Neuronal stem cell (in vitro differentiated cells): ENCODE measurements at regions not wholly inside any gene's neighbourhood (a gene's known extent, or its start where the extent isn't known, plus 50 kb on each side); places are given as distances from the start of the nearest gene placed in this dataset.

Source experiments
- DNase-seq: peaks from one replicate; pipeline ENCODE4 v3.0.0-alpha.2; 2013; ENCODE audit warnings: low spot score
- H2AFZ ChIP-seq: one replicate; pipeline ENCODE4 v1.6.1; 2013; ENCODE audit warnings: mild to moderate bottlenecking, low read length, inconsistent platforms
- H2AK5ac ChIP-seq: 2 replicates; pipeline ENCODE4 v1.6.1; 2013; ENCODE audit warnings: low read depth, mild to moderate bottlenecking, inconsistent platforms, low read length, moderate library complexity, mixed read lengths
- H2BK120ac ChIP-seq: 2 replicates; pipeline ENCODE4 v1.6.1; 2013; ENCODE audit warnings: low read depth, mild to moderate bottlenecking, inconsistent platforms, low read length, moderate library complexity, mixed read lengths
- H2BK12ac ChIP-seq: one replicate; pipeline ENCODE4 v1.6.1; 2013; ENCODE audit warnings: low read length, inconsistent platforms
- H2BK15ac ChIP-seq: 2 replicates; pipeline ENCODE4 v1.6.1; 2013; ENCODE audit warnings: mild to moderate bottlenecking, low read length, inconsistent platforms, mixed read lengths
- H2BK5ac ChIP-seq: one replicate; pipeline ENCODE4 v1.6.1; 2013; ENCODE audit warnings: inconsistent platforms, mild to moderate bottlenecking, low read length, moderate library complexity
- H3K14ac ChIP-seq: one replicate; pipeline ENCODE4 v1.6.1; 2013; ENCODE audit warnings: low read length, inconsistent platforms
- H3K18ac ChIP-seq: 2 replicates; pipeline ENCODE4 v1.6.1; 2013; ENCODE audit warnings: low read length, inconsistent platforms
- H3K23ac ChIP-seq: 2 replicates; pipeline ENCODE4 v1.6.1; 2013; ENCODE audit warnings: low read depth, mild to moderate bottlenecking, mixed read lengths, low read length, inconsistent platforms; ENCODE audit not compliant: poor library complexity
- H3K27ac ChIP-seq: replicated peaks from 3 replicates; pipeline ENCODE4 v1.5.1; 2013; ENCODE audit warnings: low read length, inconsistent platforms
- H3K27me3 ChIP-seq, 3 experiments: 2 replicates each; pipeline ENCODE4 v1.6.1; 2013; ENCODE audit warnings: low read length in 3 of 3, mild to moderate bottlenecking in 2 of 3, inconsistent platforms in 1 of 3, low read depth in 1 of 3, mixed read lengths in 1 of 3, moderate library complexity in 1 of 3; ENCODE audit not compliant: control insufficient read depth in 3 of 3, insufficient read depth in 3 of 3
- H3K36me3 ChIP-seq, 2 donors: replicated peaks in 1 of 2; 2 replicates each; pipeline ENCODE4 v1.6.1; 2013; ENCODE audit warnings: low read length in 2 of 2; ENCODE audit not compliant: control insufficient read depth in 2 of 2, insufficient read depth in 2 of 2
- H3K4ac ChIP-seq: 2 replicates; pipeline ENCODE4 v1.6.1; 2013; ENCODE audit warnings: inconsistent platforms, mild to moderate bottlenecking, low read length, moderate library complexity
- H3K4me1 ChIP-seq, 2 donors: 1 replicate in 1 of 2; 2 replicates in 1 of 2; pipeline ENCODE4 v1.6.1; 2013; ENCODE audit warnings: low read length in 2 of 2, low read depth in 1 of 2; ENCODE audit not compliant: control insufficient read depth in 2 of 2, insufficient read depth in 1 of 2
- H3K4me2 ChIP-seq: one replicate; pipeline ENCODE4 v1.6.1; 2013; ENCODE audit warnings: mild to moderate bottlenecking, low read length, inconsistent platforms; ENCODE audit not compliant: insufficient read depth, poor library complexity, severe bottlenecking
- H3K4me3 ChIP-seq, 2 donors: 2 replicates each; pipeline ENCODE4 v1.5.1; 2013; ENCODE audit warnings: low read length in 2 of 2, mild to moderate bottlenecking in 2 of 2, inconsistent platforms in 1 of 2, moderate library complexity in 1 of 2
- H3K79me1 ChIP-seq: one replicate; pipeline ENCODE4 v1.6.1; 2013; ENCODE audit warnings: low read depth, mild to moderate bottlenecking, inconsistent platforms, low read length, moderate library complexity
- H3K9ac ChIP-seq: one replicate; pipeline ENCODE4 v1.6.1; 2013; ENCODE audit warnings: mild to moderate bottlenecking, low read depth, low read length, inconsistent platforms; ENCODE audit not compliant: poor library complexity
- H3K9me3 ChIP-seq, 2 donors: replicated peaks in 1 of 2; 2 replicates each; pipeline versions ENCODE3 to v1.6.1; 2013; ENCODE audit warnings: low read length in 2 of 2, mild to moderate bottlenecking in 2 of 2, inconsistent platforms in 1 of 2, low read depth in 1 of 2, mixed read lengths in 1 of 2, moderate library complexity in 1 of 2; ENCODE audit not compliant: control insufficient read depth in 2 of 2, insufficient read depth in 1 of 2
- H4K8ac ChIP-seq: one replicate; pipeline ENCODE4 v1.6.1; 2013; ENCODE audit warnings: low read depth, mild to moderate bottlenecking, inconsistent platforms, low read length, moderate library complexity
- H4K91ac ChIP-seq: one replicate; pipeline ENCODE4 v1.6.1; 2013; ENCODE audit warnings: low read length, low read depth, mild to moderate bottlenecking, inconsistent platforms; ENCODE audit not compliant: poor library complexity
- WGBS, 2 donors: extraction: QIAGEN DNeasy Blood & Tissue Kit; methylation state at CpG; one replicate each; pipeline ENCODE4 v1.1.7; 2013; ENCODE audit warnings: missing lambda C conversion rate in 2 of 2, mixed read lengths in 1 of 2; ENCODE audit not compliant: insufficient read length in 2 of 2, insufficient replicate concordance in 1 of 2; ENCODE audit errors: extremely low coverage in 2 of 2; 5-methylcytosine and 5-hydroxymethylcytosine counted together

GRCh38 chr4:1572964-1573720 is 111.0 kb downstream of the FAM53A start:
- Histone ChIP-seq H2AFZ (no peak overlapping the region), H3K18ac (no peak overlapping the region), H3K79me1 (peaks cover 2% of the 10 kb centered on the region), H3K27ac (no peak overlapping the region), H3K4ac (no peak overlapping the region), H4K91ac (no peak overlapping the region), H3K23ac (no peak overlapping the region), H3K4me3 (peak overlapping the region in 1 of 2 donors; percentile 29), H3K14ac (no peak overlapping the region), H3K4me1 (peaks cover under 1 to 23% of the 10 kb centered on the region in 2 donors), H3K27me3 (peaks cover 0 to 64% (median 0%) of the 10 kb centered on the region in 3 experiments), H3K9ac (peak overlapping the region; percentile 38), H2AK5ac (no peak overlapping the region), H4K8ac (no peak overlapping the region), H2BK15ac (no peak overlapping the region), H3K4me2 (no peak overlapping the region), H3K36me3 (peaks cover 0 to 3% of the 10 kb centered on the region in 2 donors), H2BK5ac (no peak overlapping the region), H2BK120ac (no peak overlapping the region), H3K9me3 (no peaks in the 10 kb centered on the region), H2BK12ac (no peak overlapping the region)
- 100% methylated on average over 2 of the region's 2 CpGs for WGBS, 2 donors
- DNase-seq, result no peak

GRCh38 chr4:1572521-1572920 is 111.6 kb downstream of the FAM53A start:
- WGBS, 2 donors, result no CpG with 5 or more reads among the region's 9 CpGs

GRCh38 chr4:1572010-1572385 is 112.1 kb downstream of the FAM53A start:
- no peak overlapping the region for H2AFZ ChIP-seq
- H3K18ac ChIP-seq, result no peak overlapping the region
- no peak overlapping the region for H3K9ac ChIP-seq
- H3K36me3 ChIP-seq, result peaks cover 0 to 3% of the 10 kb centered on the region in 2 donors
- no CpG with 5 or more reads among the region's 10 CpGs for WGBS, 2 donors
- no peak overlapping the region for H4K91ac ChIP-seq
- H4K8ac ChIP-seq, result no peak overlapping the region
- no peak overlapping the region for H3K4me3 ChIP-seq
- no peak for DNase-seq
- H2BK120ac ChIP-seq, result no peak overlapping the region
- H2AK5ac ChIP-seq, result peak overlapping the region; percentile 97
- H2BK15ac ChIP-seq, result peak overlapping the region; percentile 83
- H3K4ac ChIP-seq, result no peak overlapping the region
- no peak overlapping the region for H2BK12ac ChIP-seq
- H3K9me3 ChIP-seq, result no peaks in the 10 kb centered on the region
- H3K14ac ChIP-seq, result no peak overlapping the region
- H3K4me2 ChIP-seq, result no peak overlapping the region
- H3K27ac ChIP-seq, result no peak overlapping the region
- H3K27me3 ChIP-seq, result peaks cover 0 to 54% (median 0%) of the 10 kb centered on the region in 3 experiments
- H2BK5ac ChIP-seq, result no peak overlapping the region
- no peak overlapping the region for H3K23ac ChIP-seq
- H3K79me1 ChIP-seq, result peaks cover 2% of the 10 kb centered on the region
- H3K4me1 ChIP-seq, result peaks cover 0 to 13% of the 10 kb centered on the region in 2 donors

More at GRCh38 chr4:1572521-1572920, 111.6 kb downstream of the FAM53A start:
- DNase-seq, result no peak
- Histone ChIP-seq H2BK12ac (no peak overlapping the region), H3K14ac (no peak overlapping the region), H3K79me1 (peaks cover 2% of the 10 kb centered on the region), H3K4me1 (peaks cover 0 to 18% of the 10 kb centered on the region in 2 donors), H3K27ac (no peak overlapping the region), H3K4ac (no peak overlapping the region), H3K9me3 (no peaks in the 10 kb centered on the region), H2BK120ac (no peak overlapping the region), H3K4me3 (peak overlapping the region in 1 of 2 donors; percentile 29), H2BK5ac (no peak overlapping the region), H2AFZ (no peak overlapping the region), H2AK5ac (no peak overlapping the region), H4K8ac (no peak overlapping the region), H3K36me3 (peaks cover 0 to 3% of the 10 kb centered on the region in 2 donors), H3K23ac (no peak overlapping the region), H3K27me3 (peaks cover 0 to 59% (median 0%) of the 10 kb centered on the region in 3 experiments), H2BK15ac (no peak overlapping the region), H3K4me2 (no peak overlapping the region), H3K18ac (peak overlapping the region; percentile 57), H3K9ac (peak overlapping the region; percentile 38), H4K91ac (no peak overlapping the region)

GRCh38 chr4:1571165-1572009 is 112.7 kb downstream of the FAM53A start:
- Histone ChIP-seq H2AK5ac (peak overlapping the region; percentile 97), H2BK12ac (peak overlapping the region; percentile 14), H3K36me3 (peaks cover 0 to 3% of the 10 kb centered on the region in 2 donors), H3K23ac (peak overlapping the region; percentile 82), H3K4ac (no peak overlapping the region), H3K79me1 (peaks cover 2% of the 10 kb centered on the region), H3K4me2 (no peak overlapping the region), H3K4me3 (peak overlapping the region in 1 of 2 donors; percentile 6), H2BK5ac (peak overlapping the region; percentile 71), H3K9me3 (no peaks in the 10 kb centered on the region), H4K91ac (no peak overlapping the region), H4K8ac (no peak overlapping the region), H3K9ac (peak overlapping the region; percentile 63), H3K14ac (peak overlapping the region; percentile 2), H3K27me3 (peaks cover 0 to 48% (median 0%) of the 10 kb centered on the region in 3 experiments), H2AFZ (no peak overlapping the region), H2BK120ac (no peak overlapping the region), H2BK15ac (peak overlapping the region; percentile 83), H3K27ac (no peak overlapping the region), H3K4me1 (peaks cover 0 to 11% of the 10 kb centered on the region in 2 donors), H3K18ac (peak overlapping the region; percentile 85)
- no CpG with 5 or more reads among the region's 22 CpGs for WGBS, 2 donors
- DNase-seq, result no peak
